Stimulated activated CD4-positive, alpha-beta T cell treated with anti-CD3 and anti-CD28 coated beads, Interleukin-12 subunit alpha, Interleukin-12 subunit beta, amount 100 ng/mL, for 4 hours (primary cell): ENCODE measurements at regions not wholly inside any gene's neighbourhood (a gene's known extent, or its start where the extent isn't known, plus 50 kb on each side); places are given as distances from the start of the nearest gene placed in this dataset.
"Not testable (repeated sequence)": the region's sequence is repeated elsewhere in the genome, so short reads cannot be mapped to it uniquely, and the experiment has no call there.

Source experiments
- DNase-seq: peaks from one replicate; pipeline ENCODE4 v3.0.0-alpha.2; 2020

GRCh38 chr3:28156599-28156998 lies 84.8 kb upstream of the CMC1 start:
- DNase-seq, result not testable (repeated sequence)

DNA sequence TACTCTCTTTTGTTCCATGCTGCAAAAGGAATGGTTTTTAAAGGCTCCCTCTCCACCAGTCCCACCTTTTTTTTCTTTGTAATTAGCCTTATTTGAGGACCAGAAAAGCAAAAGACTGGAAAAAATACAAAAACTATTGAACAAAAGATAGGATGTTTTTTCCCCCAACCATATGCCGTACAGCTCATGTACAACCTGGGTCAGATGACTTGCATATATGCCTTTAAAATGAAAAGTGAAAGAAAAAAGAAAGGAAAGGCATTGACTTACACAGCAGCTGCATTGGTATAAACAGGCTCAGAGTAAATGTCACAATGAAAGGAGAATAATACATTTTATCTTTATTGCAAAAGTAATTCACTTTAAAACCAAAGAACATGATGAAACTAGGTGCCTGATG lies 69.5 kb upstream of the CMC1 start:
- DNase-seq, result no peak

- DNase-seq, result no peak
Observed at GRCh38 chr3:28172748-28173147, 68.7 kb upstream of the CMC1 start.

- DNase-seq, result no peak
Observed at GRCh38 chr3:28173836-28174235, 67.6 kb upstream of the CMC1 start.

- no peak for DNase-seq
Observed at GRCh38 chr3:28186748-28187147, 54.7 kb upstream of the CMC1 start.

GRCh38 chr3:28188686-28189085 lies 52.7 kb upstream of the CMC1 start:
- DNase-seq, result no peak

GRCh38 chr3:28191363-28191762 lies 50.1 kb upstream of the CMC1 start:
- DNase-seq, result no peak
